Testis (tissue), 2 donors: ENCODE measurements at regions not wholly inside any gene's neighbourhood (a gene's known extent, or its start where the extent isn't known, plus 50 kb on each side); places are given as distances from the start of the nearest gene placed in this dataset.
"Not testable (repeated sequence)": the region's sequence is repeated elsewhere in the genome, so short reads cannot be mapped to it uniquely, and the experiment has no call there.

Source experiments
- POLR2A ChIP-seq: fragments of 450-650 bp; IDR thresholded peaks from one replicate; pipeline ENCODE4 v1.6.1; 2017; ENCODE audit warnings: antibody characterized with exemption, mild to moderate bottlenecking, moderate library complexity
- TF ChIP-seq, protein P1 (sequence below), 3 experiments: fragments of 450-650 bp in 2 of 3; fragments of 200-600 bp in 1 of 3; sonication (generic) in 1 of 3; IDR thresholded peaks; one replicate each; pipeline ENCODE4 v1.5.1; 2016 to 2019; ENCODE audit warnings: antibody characterized with exemption in 3 of 3, mild to moderate bottlenecking in 2 of 3, moderate library complexity in 1 of 3

DNA sequence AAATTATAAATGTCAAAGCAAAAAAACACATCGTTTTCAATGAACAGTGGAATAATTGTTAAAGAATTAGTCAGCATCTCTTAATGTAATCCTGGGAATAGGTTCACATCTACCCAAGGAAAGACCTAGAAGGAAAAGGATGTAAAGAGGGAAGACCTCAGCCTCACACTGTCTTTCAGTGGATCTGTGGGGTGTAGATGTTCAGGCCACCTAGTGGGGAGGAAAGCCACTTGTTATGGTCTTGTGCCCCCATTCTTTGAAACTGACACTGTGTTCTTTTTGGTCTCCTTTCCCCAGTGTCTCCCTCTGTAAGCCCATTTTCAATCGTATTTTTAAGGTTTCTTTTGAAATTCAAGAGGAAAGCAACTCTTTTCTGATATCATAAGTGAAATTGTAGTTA, 68.1 kb upstream of the ARL17B start:
- TF ChIP-seq, protein P1, sequence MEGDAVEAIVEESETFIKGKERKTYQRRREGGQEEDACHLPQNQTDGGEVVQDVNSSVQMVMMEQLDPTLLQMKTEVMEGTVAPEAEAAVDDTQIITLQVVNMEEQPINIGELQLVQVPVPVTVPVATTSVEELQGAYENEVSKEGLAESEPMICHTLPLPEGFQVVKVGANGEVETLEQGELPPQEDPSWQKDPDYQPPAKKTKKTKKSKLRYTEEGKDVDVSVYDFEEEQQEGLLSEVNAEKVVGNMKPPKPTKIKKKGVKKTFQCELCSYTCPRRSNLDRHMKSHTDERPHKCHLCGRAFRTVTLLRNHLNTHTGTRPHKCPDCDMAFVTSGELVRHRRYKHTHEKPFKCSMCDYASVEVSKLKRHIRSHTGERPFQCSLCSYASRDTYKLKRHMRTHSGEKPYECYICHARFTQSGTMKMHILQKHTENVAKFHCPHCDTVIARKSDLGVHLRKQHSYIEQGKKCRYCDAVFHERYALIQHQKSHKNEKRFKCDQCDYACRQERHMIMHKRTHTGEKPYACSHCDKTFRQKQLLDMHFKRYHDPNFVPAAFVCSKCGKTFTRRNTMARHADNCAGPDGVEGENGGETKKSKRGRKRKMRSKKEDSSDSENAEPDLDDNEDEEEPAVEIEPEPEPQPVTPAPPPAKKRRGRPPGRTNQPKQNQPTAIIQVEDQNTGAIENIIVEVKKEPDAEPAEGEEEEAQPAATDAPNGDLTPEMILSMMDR (IDR thresholded peaks at IDR 0.05), result not testable (repeated sequence)
- TF ChIP-seq POLR2A, result not testable (repeated sequence)
